GM23338 (cell line): ENCODE measurements at regions not wholly inside any gene's neighbourhood (a gene's known extent, or its start where the extent isn't known, plus 50 kb on each side); places are given as distances from the start of the nearest gene placed in this dataset.

Source experiments
- ATAC-seq: fragments of 200-7000 bp; cut with Tn5 transposase; 3 replicates; pipeline ENCODE4 v1.9.1; 2020
- DNase-seq: peaks from one replicate; pipeline ENCODE4 v3.0.0-alpha.2; 2015; ENCODE audit warnings: low spot score
- H2AFZ ChIP-seq: fragments of 200-600 bp; sonication (generic); 2 replicates; pipeline ENCODE4 v1.8.0; 2016; ENCODE audit warnings: antibody characterized with exemption, mild to moderate bottlenecking, moderate library complexity
- H3F3A ChIP-seq: fragments of 200-600 bp; sonication (generic); replicated peaks from 2 replicates; pipeline ENCODE4 v1.8.0; 2017; ENCODE audit warnings: antibody characterized with exemption, mixed run types, low read depth
- H3K27ac ChIP-seq: fragments of 200-600 bp; sonication (generic); 2 replicates; pipeline ENCODE4 v1.6.1; 2016; ENCODE audit warnings: low read depth
- H3K27me3 ChIP-seq: fragments of 200-600 bp; sonication (generic); 2 replicates; pipeline ENCODE4 v1.8.0; 2016; ENCODE audit warnings: mild to moderate bottlenecking, mixed run types, moderate library complexity; ENCODE audit not compliant: insufficient read depth
- H3K36me3 ChIP-seq: fragments of 200-600 bp; sonication (generic); 2 replicates; pipeline ENCODE4 v1.8.0; 2016; ENCODE audit warnings: mild to moderate bottlenecking; ENCODE audit not compliant: insufficient read depth
- H3K4me1 ChIP-seq: fragments of 200-600 bp; sonication (generic); 2 replicates; pipeline ENCODE4 v1.8.0; 2016; ENCODE audit warnings: mild to moderate bottlenecking, moderate library complexity; ENCODE audit not compliant: insufficient read depth
- H3K4me2 ChIP-seq: fragments of 200-600 bp; sonication (generic); 2 replicates; pipeline ENCODE4 v1.7.1; 2017; ENCODE audit warnings: mixed run types
- H3K4me3 ChIP-seq: fragments of 200-600 bp; sonication (generic); 2 replicates; pipeline ENCODE4 v1.6.1; 2016; ENCODE audit warnings: mixed run types
- H3K79me2 ChIP-seq: fragments of 200-600 bp; sonication (generic); replicated peaks from 2 replicates; pipeline ENCODE4 v1.8.0; 2017; ENCODE audit warnings: mild to moderate bottlenecking; ENCODE audit not compliant: insufficient read depth
- H3K9me2 ChIP-seq: fragments of 200-600 bp; sonication (generic); 2 replicates; pipeline ENCODE4 v1.8.0; 2017; ENCODE audit not compliant: insufficient read depth
- H4K20me1 ChIP-seq: fragments of 200-600 bp; sonication (generic); replicated peaks from 2 replicates; pipeline ENCODE4 v1.8.0; 2017; ENCODE audit warnings: mild to moderate bottlenecking; ENCODE audit not compliant: insufficient read depth
- H3K27ac Mint-ChIP-seq: 2 replicates; pipeline ENCODE4 v1.8.0; 2020; ENCODE audit warnings: inconsistent platforms, mild to moderate bottlenecking, moderate library complexity, mixed read lengths
- H3K27me3 Mint-ChIP-seq: 3 replicates; pipeline ENCODE4 v1.8.0; 2022; ENCODE audit warnings: low read depth, mild to moderate bottlenecking, moderate library complexity, mixed read lengths, inconsistent platforms; ENCODE audit not compliant: insufficient read depth, poor library complexity
- H3K36me3 Mint-ChIP-seq: 3 replicates; pipeline ENCODE4 v1.8.0; 2021; ENCODE audit warnings: low read depth, mild to moderate bottlenecking, inconsistent platforms, moderate library complexity, mixed read lengths
- H3K4me1 Mint-ChIP-seq: 3 replicates; pipeline ENCODE4 v1.8.0; 2020; ENCODE audit warnings: mild to moderate bottlenecking, inconsistent platforms, mixed read lengths
- H3K4me3 Mint-ChIP-seq: 3 replicates; pipeline ENCODE4 v1.8.0; 2021; ENCODE audit warnings: moderate library complexity, mild to moderate bottlenecking, inconsistent platforms, mixed read lengths
- H3K9me3 Mint-ChIP-seq: 3 replicates; pipeline ENCODE4 v1.8.0; 2020; ENCODE audit warnings: moderate library complexity, mild to moderate bottlenecking, inconsistent platforms, mixed read lengths
- CREB1 ChIP-seq: fragments of 250-450 bp; sonication (Bioruptor Pico); IDR thresholded peaks from 2 replicates; pipeline ENCODE4 v1.5.0; 2020; ENCODE audit warnings: low read depth, mild to moderate bottlenecking, moderate library complexity
- EZH2 ChIP-seq: fragments of 200-600 bp; sonication (generic); IDR thresholded peaks from one replicate; pipeline ENCODE4 v1.8.0; 2017; ENCODE audit warnings: antibody characterized with exemption, mild to moderate bottlenecking, low read depth; ENCODE audit not compliant: unreplicated experiment
- NANOG ChIP-seq: IDR thresholded peaks from 2 replicates; pipeline ENCODE4 v1.6.1; 2016; ENCODE audit warnings: antibody characterized with exemption, borderline replicate concordance
- POLR2AphosphoS5 ChIP-seq: IDR thresholded peaks from 2 replicates; pipeline ENCODE4 v1.6.1; 2016; ENCODE audit warnings: antibody characterized with exemption, low read depth
- STAT1 ChIP-seq: IDR thresholded peaks from one replicate; pipeline ENCODE4 v1.6.1; 2016; ENCODE audit warnings: antibody characterized with exemption; ENCODE audit not compliant: unreplicated experiment
- ZNF114 ChIP-seq: fragments of 250-450 bp; sonication (Bioruptor Pico); IDR thresholded peaks from 2 replicates; pipeline ENCODE4 v1.5.0; 2020; ENCODE audit warnings: mild to moderate bottlenecking, moderate library complexity
- ZNF331 ChIP-seq: fragments of 250-450 bp; sonication (Bioruptor Pico); IDR thresholded peaks from 2 replicates; pipeline ENCODE4 v1.5.0; 2020; ENCODE audit warnings: low read depth, mild to moderate bottlenecking, moderate library complexity
- TF ChIP-seq, protein P1 (sequence below): IDR thresholded peaks from one replicate; pipeline ENCODE4 v1.6.1; 2018; ENCODE audit warnings: antibody characterized with exemption; ENCODE audit not compliant: unreplicated experiment
- TF ChIP-seq, protein P2 (sequence below), 2 experiments: fragments of 200-600 bp in 1 of 2; sonication (generic) in 1 of 2; conservative IDR thresholded peaks; 2 replicates each; pipeline versions ENCODE4 v1.5.1 to v1.6.1; 2016 to 2017; ENCODE audit warnings: antibody characterized with exemption in 2 of 2, low read depth in 2 of 2, mild to moderate bottlenecking in 2 of 2, moderate library complexity in 1 of 2
- TF ChIP-seq, protein P3 (sequence below): IDR thresholded peaks from 2 replicates; pipeline ENCODE4 v1.6.1; 2016; ENCODE audit warnings: antibody characterized with exemption
- TF ChIP-seq, protein P4 (sequence below): fragments of 250-450 bp; sonication (Bioruptor Pico); IDR thresholded peaks from 2 replicates; pipeline ENCODE4 v1.5.0; 2020; ENCODE audit warnings: mild to moderate bottlenecking, moderate library complexity

DNA sequence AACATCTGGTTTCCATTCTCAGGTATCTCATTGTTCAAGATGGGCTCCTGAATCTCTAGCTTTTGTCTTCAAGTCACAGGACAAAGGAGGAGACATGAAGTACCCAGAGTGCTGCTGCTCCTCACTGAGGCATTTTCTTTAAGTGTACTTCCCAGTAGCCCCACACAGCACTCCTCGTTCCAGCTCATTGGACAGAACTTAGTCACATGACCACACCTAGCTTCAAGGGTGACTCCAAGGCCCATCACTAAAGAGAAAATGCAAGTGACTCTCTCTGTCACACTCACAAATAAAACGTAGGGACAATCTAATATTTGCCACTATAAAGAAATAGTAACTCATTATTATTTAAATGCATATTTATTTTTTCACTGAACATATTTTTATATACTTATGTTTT, 58.3 kb upstream of the NEUROD6 start:
- no peaks in the 10 kb centered on the region for H3K36me3 ChIP-seq
- H3K9me2 ChIP-seq = no peaks in the 10 kb centered on the region
- Mint-ChIP-seq H3K4me3 (no peak overlapping the region), H3K27ac (no peak overlapping the region), H3K9me3 (no peaks in the 10 kb centered on the region; the same call in 2 of the 3 replicates), H3K36me3 (no peaks in the 10 kb centered on the region), H3K4me1 (no peaks in the 10 kb centered on the region), H3K27me3 (peaks cover 2% of the 10 kb centered on the region)
- H3K79me2 ChIP-seq = no peaks in the 10 kb centered on the region
- peak overlapping the region; percentile 48; the same call in 1 of the 2 replicates for H2AFZ ChIP-seq
- 0 out of 2 replicates have a peak, but pooled peaks cover 1% of the 10 kb centered on the region for H3K4me1 ChIP-seq
- H3K4me2 ChIP-seq = no peak overlapping the region
- no peaks in the 10 kb centered on the region for H4K20me1 ChIP-seq
- no peaks in the 10 kb centered on the region for H3K27me3 ChIP-seq
- ATAC-seq (no peak), DNase-seq (no peak)
- TF ChIP-seq CREB1 (CRISPR knock-in tag) = no peak
- no peak for TF ChIP-seq ZNF114
- no peak for TF ChIP-seq STAT1
- no peak for TF ChIP-seq NANOG
- TF ChIP-seq POLR2AphosphoS5 = no peak
- TF ChIP-seq, protein P1, sequence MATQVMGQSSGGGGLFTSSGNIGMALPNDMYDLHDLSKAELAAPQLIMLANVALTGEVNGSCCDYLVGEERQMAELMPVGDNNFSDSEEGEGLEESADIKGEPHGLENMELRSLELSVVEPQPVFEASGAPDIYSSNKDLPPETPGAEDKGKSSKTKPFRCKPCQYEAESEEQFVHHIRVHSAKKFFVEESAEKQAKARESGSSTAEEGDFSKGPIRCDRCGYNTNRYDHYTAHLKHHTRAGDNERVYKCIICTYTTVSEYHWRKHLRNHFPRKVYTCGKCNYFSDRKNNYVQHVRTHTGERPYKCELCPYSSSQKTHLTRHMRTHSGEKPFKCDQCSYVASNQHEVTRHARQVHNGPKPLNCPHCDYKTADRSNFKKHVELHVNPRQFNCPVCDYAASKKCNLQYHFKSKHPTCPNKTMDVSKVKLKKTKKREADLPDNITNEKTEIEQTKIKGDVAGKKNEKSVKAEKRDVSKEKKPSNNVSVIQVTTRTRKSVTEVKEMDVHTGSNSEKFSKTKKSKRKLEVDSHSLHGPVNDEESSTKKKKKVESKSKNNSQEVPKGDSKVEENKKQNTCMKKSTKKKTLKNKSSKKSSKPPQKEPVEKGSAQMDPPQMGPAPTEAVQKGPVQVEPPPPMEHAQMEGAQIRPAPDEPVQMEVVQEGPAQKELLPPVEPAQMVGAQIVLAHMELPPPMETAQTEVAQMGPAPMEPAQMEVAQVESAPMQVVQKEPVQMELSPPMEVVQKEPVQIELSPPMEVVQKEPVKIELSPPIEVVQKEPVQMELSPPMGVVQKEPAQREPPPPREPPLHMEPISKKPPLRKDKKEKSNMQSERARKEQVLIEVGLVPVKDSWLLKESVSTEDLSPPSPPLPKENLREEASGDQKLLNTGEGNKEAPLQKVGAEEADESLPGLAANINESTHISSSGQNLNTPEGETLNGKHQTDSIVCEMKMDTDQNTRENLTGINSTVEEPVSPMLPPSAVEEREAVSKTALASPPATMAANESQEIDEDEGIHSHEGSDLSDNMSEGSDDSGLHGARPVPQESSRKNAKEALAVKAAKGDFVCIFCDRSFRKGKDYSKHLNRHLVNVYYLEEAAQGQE = no peak
- TF ChIP-seq, protein P2, sequence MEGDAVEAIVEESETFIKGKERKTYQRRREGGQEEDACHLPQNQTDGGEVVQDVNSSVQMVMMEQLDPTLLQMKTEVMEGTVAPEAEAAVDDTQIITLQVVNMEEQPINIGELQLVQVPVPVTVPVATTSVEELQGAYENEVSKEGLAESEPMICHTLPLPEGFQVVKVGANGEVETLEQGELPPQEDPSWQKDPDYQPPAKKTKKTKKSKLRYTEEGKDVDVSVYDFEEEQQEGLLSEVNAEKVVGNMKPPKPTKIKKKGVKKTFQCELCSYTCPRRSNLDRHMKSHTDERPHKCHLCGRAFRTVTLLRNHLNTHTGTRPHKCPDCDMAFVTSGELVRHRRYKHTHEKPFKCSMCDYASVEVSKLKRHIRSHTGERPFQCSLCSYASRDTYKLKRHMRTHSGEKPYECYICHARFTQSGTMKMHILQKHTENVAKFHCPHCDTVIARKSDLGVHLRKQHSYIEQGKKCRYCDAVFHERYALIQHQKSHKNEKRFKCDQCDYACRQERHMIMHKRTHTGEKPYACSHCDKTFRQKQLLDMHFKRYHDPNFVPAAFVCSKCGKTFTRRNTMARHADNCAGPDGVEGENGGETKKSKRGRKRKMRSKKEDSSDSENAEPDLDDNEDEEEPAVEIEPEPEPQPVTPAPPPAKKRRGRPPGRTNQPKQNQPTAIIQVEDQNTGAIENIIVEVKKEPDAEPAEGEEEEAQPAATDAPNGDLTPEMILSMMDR (conservative IDR thresholded peaks at IDR 0.05; ENCODE audit: low read depth in 2 of 2) = no peak
- no peak for TF ChIP-seq EZH2
- TF ChIP-seq, protein P3, sequence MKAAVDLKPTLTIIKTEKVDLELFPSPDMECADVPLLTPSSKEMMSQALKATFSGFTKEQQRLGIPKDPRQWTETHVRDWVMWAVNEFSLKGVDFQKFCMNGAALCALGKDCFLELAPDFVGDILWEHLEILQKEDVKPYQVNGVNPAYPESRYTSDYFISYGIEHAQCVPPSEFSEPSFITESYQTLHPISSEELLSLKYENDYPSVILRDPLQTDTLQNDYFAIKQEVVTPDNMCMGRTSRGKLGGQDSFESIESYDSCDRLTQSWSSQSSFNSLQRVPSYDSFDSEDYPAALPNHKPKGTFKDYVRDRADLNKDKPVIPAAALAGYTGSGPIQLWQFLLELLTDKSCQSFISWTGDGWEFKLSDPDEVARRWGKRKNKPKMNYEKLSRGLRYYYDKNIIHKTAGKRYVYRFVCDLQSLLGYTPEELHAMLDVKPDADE = no peak
- TF ChIP-seq, protein P4, sequence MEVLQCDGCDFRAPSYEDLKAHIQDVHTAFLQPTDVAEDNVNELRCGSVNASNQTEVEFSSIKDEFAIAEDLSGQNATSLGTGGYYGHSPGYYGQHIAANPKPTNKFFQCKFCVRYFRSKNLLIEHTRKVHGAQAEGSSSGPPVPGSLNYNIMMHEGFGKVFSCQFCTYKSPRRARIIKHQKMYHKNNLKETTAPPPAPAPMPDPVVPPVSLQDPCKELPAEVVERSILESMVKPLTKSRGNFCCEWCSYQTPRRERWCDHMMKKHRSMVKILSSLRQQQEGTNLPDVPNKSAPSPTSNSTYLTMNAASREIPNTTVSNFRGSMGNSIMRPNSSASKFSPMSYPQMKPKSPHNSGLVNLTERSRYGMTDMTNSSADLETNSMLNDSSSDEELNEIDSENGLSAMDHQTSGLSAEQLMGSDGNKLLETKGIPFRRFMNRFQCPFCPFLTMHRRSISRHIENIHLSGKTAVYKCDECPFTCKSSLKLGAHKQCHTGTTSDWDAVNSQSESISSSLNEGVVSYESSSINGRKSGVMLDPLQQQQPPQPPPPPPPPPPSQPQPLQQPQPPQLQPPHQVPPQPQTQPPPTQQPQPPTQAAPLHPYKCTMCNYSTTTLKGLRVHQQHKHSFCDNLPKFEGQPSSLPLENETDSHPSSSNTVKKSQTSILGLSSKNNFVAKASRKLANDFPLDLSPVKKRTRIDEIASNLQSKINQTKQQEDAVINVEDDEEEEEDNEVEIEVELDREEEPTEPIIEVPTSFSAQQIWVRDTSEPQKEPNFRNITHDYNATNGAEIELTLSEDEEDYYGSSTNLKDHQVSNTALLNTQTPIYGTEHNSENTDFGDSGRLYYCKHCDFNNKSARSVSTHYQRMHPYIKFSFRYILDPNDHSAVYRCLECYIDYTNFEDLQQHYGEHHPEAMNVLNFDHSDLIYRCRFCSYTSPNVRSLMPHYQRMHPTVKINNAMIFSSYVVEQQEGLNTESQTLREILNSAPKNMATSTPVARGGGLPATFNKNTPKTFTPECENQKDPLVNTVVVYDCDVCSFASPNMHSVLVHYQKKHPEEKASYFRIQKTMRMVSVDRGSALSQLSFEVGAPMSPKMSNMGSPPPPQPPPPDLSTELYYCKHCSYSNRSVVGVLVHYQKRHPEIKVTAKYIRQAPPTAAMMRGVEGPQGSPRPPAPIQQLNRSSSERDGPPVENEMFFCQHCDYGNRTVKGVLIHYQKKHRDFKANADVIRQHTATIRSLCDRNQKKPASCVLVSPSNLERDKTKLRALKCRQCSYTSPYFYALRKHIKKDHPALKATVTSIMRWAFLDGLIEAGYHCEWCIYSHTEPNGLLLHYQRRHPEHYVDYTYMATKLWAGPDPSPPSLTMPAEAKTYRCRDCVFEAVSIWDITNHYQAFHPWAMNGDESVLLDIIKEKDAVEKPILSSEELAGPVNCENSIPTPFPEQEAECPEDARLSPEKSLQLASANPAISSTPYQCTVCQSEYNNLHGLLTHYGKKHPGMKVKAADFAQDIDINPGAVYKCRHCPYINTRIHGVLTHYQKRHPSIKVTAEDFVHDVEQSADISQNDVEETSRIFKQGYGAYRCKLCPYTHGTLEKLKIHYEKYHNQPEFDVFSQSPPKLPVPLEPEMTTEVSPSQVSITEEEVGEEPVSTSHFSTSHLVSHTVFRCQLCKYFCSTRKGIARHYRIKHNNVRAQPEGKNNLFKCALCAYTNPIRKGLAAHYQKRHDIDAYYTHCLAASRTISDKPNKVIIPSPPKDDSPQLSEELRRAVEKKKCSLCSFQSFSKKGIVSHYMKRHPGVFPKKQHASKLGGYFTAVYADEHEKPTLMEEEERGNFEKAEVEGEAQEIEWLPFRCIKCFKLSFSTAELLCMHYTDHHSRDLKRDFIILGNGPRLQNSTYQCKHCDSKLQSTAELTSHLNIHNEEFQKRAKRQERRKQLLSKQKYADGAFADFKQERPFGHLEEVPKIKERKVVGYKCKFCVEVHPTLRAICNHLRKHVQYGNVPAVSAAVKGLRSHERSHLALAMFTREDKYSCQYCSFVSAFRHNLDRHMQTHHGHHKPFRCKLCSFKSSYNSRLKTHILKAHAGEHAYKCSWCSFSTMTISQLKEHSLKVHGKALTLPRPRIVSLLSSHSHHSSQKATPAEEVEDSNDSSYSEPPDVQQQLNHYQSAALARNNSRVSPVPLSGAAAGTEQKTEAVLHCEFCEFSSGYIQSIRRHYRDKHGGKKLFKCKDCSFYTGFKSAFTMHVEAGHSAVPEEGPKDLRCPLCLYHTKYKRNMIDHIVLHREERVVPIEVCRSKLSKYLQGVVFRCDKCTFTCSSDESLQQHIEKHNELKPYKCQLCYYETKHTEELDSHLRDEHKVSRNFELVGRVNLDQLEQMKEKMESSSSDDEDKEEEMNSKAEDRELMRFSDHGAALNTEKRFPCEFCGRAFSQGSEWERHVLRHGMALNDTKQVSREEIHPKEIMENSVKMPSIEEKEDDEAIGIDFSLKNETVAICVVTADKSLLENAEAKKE (CRISPR knock-in tag) = no peak
- no peak for TF ChIP-seq ZNF331 (CRISPR knock-in tag)
- no peak overlapping the region for H3K4me3 ChIP-seq
- H3K27ac ChIP-seq = no peak overlapping the region
- H3F3A ChIP-seq = no peaks in the 10 kb centered on the region
